ENCODE measurements at regions not wholly inside any gene's neighbourhood (a gene's known extent, or its start where the extent isn't known, plus 50 kb on each side); places are given as distances from the start of the nearest gene placed in this dataset.

DNA sequence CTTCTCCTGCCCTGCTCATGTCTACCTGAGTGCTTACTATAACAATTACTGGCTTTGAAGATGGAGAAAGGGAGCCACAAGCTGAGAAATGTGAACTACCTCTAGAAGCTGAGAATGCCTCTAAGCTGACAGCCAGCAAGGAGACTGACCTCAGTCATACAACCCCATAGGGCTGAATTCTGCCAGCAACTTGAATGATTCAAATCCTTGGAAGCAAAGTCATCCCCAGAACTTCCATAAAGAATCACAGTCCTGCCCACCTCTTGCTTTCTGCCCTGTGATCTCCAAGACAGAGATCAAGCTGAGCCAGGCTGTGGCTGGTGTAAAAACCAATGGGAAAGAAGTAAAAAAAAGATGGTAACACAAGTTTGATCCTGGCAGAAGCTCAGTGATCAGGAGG, 288.2 kb upstream of the SPHKAP start:
- Histone ChIP-seq H3K27me3 (ENCODE audit: insufficient read depth, poor library complexity, severe bottlenecking) (no peaks in the 10 kb centered on the region), H3K4me3 (replicated peaks; ENCODE audit: insufficient read depth, low read length) (no peak overlapping the region), H3K27ac (replicated peaks) (no peak overlapping the region)
- DNase-seq (ENCODE audit: low read depth in 1 of 2, low spot score in 1 of 2), result no peak
- TF ChIP-seq POLR2AphosphoS5 (IDR thresholded peaks at IDR 0.05; ENCODE audit: low read depth) (no peak), GABPA (IDR thresholded peaks at IDR 0.05; ENCODE audit: low read depth) (no peak), SPI1 (IDR thresholded peaks at IDR 0.05; ENCODE audit: borderline replicate concordance, low read depth) (no peak)
- TF ChIP-seq, protein P1, sequence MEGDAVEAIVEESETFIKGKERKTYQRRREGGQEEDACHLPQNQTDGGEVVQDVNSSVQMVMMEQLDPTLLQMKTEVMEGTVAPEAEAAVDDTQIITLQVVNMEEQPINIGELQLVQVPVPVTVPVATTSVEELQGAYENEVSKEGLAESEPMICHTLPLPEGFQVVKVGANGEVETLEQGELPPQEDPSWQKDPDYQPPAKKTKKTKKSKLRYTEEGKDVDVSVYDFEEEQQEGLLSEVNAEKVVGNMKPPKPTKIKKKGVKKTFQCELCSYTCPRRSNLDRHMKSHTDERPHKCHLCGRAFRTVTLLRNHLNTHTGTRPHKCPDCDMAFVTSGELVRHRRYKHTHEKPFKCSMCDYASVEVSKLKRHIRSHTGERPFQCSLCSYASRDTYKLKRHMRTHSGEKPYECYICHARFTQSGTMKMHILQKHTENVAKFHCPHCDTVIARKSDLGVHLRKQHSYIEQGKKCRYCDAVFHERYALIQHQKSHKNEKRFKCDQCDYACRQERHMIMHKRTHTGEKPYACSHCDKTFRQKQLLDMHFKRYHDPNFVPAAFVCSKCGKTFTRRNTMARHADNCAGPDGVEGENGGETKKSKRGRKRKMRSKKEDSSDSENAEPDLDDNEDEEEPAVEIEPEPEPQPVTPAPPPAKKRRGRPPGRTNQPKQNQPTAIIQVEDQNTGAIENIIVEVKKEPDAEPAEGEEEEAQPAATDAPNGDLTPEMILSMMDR (IDR thresholded peaks at IDR 0.05; ENCODE audit: insufficient read depth, low read length), result no peak
- TF ChIP-seq, protein P2, sequence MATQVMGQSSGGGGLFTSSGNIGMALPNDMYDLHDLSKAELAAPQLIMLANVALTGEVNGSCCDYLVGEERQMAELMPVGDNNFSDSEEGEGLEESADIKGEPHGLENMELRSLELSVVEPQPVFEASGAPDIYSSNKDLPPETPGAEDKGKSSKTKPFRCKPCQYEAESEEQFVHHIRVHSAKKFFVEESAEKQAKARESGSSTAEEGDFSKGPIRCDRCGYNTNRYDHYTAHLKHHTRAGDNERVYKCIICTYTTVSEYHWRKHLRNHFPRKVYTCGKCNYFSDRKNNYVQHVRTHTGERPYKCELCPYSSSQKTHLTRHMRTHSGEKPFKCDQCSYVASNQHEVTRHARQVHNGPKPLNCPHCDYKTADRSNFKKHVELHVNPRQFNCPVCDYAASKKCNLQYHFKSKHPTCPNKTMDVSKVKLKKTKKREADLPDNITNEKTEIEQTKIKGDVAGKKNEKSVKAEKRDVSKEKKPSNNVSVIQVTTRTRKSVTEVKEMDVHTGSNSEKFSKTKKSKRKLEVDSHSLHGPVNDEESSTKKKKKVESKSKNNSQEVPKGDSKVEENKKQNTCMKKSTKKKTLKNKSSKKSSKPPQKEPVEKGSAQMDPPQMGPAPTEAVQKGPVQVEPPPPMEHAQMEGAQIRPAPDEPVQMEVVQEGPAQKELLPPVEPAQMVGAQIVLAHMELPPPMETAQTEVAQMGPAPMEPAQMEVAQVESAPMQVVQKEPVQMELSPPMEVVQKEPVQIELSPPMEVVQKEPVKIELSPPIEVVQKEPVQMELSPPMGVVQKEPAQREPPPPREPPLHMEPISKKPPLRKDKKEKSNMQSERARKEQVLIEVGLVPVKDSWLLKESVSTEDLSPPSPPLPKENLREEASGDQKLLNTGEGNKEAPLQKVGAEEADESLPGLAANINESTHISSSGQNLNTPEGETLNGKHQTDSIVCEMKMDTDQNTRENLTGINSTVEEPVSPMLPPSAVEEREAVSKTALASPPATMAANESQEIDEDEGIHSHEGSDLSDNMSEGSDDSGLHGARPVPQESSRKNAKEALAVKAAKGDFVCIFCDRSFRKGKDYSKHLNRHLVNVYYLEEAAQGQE (IDR thresholded peaks at IDR 0.05; ENCODE audit: insufficient replicate concordance, low read depth), result no peak

DNA sequence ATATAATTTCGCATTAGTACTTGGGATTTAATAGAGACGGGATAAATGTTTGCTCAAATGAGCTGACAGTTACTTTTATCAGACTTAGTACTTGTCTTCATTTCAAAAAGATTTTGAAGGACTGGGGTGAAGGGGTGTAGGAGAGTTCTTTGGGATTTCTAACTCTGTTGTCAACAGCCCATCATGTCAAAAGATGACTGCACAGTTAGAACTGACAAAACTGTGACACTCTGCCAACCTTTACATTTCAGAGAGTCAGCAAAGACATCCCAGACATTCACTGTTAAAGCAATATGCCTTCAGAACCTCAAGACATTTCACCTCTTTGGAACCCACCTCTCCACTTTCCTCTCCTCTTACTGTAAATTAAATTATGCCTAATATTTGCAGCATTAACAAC, 285.4 kb upstream of the SPHKAP start:
- TF ChIP-seq, protein P1 (IDR thresholded peaks at IDR 0.05; ENCODE audit: insufficient read depth, low read length), result no peak
- no peak for TF ChIP-seq POLR2AphosphoS5 (IDR thresholded peaks at IDR 0.05; ENCODE audit: low read depth)
- TF ChIP-seq GABPA (IDR thresholded peaks at IDR 0.05; ENCODE audit: low read depth), result no peak
- TF ChIP-seq, protein P2 (IDR thresholded peaks at IDR 0.05; ENCODE audit: insufficient replicate concordance, low read depth), result no peak
- no peak for TF ChIP-seq SPI1 (IDR thresholded peaks at IDR 0.05; ENCODE audit: borderline replicate concordance, low read depth)
- Histone ChIP-seq H3K27ac (replicated peaks) (no peak overlapping the region), H3K4me3 (replicated peaks; ENCODE audit: insufficient read depth, low read length) (no peak overlapping the region), H3K27me3 (ENCODE audit: insufficient read depth, poor library complexity, severe bottlenecking) (no peaks in the 10 kb centered on the region)
- no peak for DNase-seq (ENCODE audit: low read depth in 1 of 2, low spot score in 1 of 2)

DNA sequence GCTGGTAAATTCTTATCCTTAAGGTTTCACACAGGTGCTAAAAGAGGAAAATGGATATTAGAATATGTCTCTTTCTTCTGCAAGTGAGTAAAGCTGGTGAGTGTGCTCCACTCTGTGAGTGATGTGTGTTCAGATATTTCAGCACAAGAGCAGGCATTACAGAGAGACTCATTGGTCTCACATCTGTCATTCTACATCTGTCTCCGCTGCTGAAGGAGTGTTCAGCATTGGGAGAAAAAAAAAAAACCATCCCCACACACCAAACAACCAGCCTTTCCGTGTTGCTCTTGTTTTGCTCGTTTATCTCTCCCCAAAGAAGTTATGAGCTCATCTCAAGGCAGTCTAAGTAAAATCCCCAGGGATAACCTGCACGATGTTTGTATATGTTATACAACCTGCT, 283.9 kb upstream of the SPHKAP start:
- no peak for TF ChIP-seq GABPA (IDR thresholded peaks at IDR 0.05; ENCODE audit: low read depth)
- no peak for TF ChIP-seq POLR2AphosphoS5 (IDR thresholded peaks at IDR 0.05; ENCODE audit: low read depth)
- TF ChIP-seq SPI1 (IDR thresholded peaks at IDR 0.05; ENCODE audit: borderline replicate concordance, low read depth), result no peak
- TF ChIP-seq, protein P2 (IDR thresholded peaks at IDR 0.05; ENCODE audit: insufficient replicate concordance, low read depth), result no peak
- TF ChIP-seq, protein P1 (IDR thresholded peaks at IDR 0.05; ENCODE audit: insufficient read depth, low read length), result no peak
- Histone ChIP-seq H3K4me3 (replicated peaks; ENCODE audit: insufficient read depth, low read length) (no peak overlapping the region), H3K27ac (replicated peaks) (no peak overlapping the region), H3K27me3 (ENCODE audit: insufficient read depth, poor library complexity, severe bottlenecking) (no peaks in the 10 kb centered on the region)
- no peak for DNase-seq (ENCODE audit: low read depth in 1 of 2, low spot score in 1 of 2)

Measured in HL-60 (cell line).